Smooth muscle cell (in vitro differentiated cells): ENCODE measurements at regions not wholly inside any gene's neighbourhood (a gene's known extent, or its start where the extent isn't known, plus 50 kb on each side); places are given as distances from the start of the nearest gene placed in this dataset.

Experiments
- DNase-seq: peaks from one replicate; lab custom pipeline; 2025; ENCODE audit not compliant: unreplicated experiment; lab: John Stamatoyannopoulos, UW
- H2AFZ ChIP-seq: fragments of 200-600 bp; sonication (generic); 2 replicates; pipeline ENCODE4 v1.6.0; 2016; ENCODE audit warnings: antibody characterized with exemption, low read depth, mild to moderate bottlenecking
- H3F3A ChIP-seq: fragments of 200-600 bp; sonication (generic); 2 replicates; pipeline ENCODE4 v1.6.0; 2017; ENCODE audit warnings: antibody characterized with exemption, low read depth
- H3K27ac ChIP-seq: fragments of 200-600 bp; sonication (generic); 2 replicates; pipeline ENCODE4 v1.5.1; 2016; ENCODE audit warnings: low read depth, mild to moderate bottlenecking
- H3K27me3 ChIP-seq: fragments of 200-600 bp; sonication (generic); 2 replicates; pipeline ENCODE4 v1.6.1; 2016; ENCODE audit warnings: low read depth, mild to moderate bottlenecking
- H3K36me3 ChIP-seq: fragments of 200-600 bp; sonication (generic); 2 replicates; pipeline ENCODE4 v1.5.1; 2016; ENCODE audit warnings: low read depth
- H3K4me1 ChIP-seq: fragments of 200-600 bp; sonication (generic); 2 replicates; pipeline ENCODE4 v1.5.1; 2016; ENCODE audit warnings: low read depth
- H3K4me2 ChIP-seq: fragments of 200-600 bp; sonication (generic); 2 replicates; pipeline ENCODE4 v1.6.0; 2016; ENCODE audit warnings: mild to moderate bottlenecking
- H3K4me3 ChIP-seq: fragments of 200-600 bp; sonication (generic); 2 replicates; pipeline ENCODE4 v1.5.1; 2016; ENCODE audit warnings: mild to moderate bottlenecking
- H3K79me2 ChIP-seq: fragments of 200-600 bp; sonication (generic); 2 replicates; pipeline ENCODE4 v1.6.0; 2016; ENCODE audit warnings: low read depth, mild to moderate bottlenecking
- H3K9ac ChIP-seq: fragments of 200-600 bp; sonication (generic); 2 replicates; pipeline ENCODE4 v1.6.0; 2016; ENCODE audit warnings: low read depth
- H3K9me3 ChIP-seq: fragments of 200-600 bp; sonication (generic); replicated peaks from 2 replicates; pipeline ENCODE4 v1.5.1; 2016; ENCODE audit warnings: low read depth
- H4K20me1 ChIP-seq: fragments of 200-600 bp; sonication (generic); 2 replicates; pipeline ENCODE4 v1.6.0; 2016; ENCODE audit warnings: low read depth
- CTCF ChIP-seq: fragments of 200-600 bp; sonication (generic); IDR thresholded peaks from 2 replicates; pipeline ENCODE4 v1.5.1; 2017; ENCODE audit warnings: borderline replicate concordance, mild to moderate bottlenecking, antibody characterized with exemption; ENCODE audit not compliant: insufficient read depth, poor library complexity, severe bottlenecking
- WGBS: methylation state at CpG from one replicate; pipeline ENCODE4 v1.1.7; 2016; ENCODE audit warnings: low lambda C conversion rate; 5-methylcytosine and 5-hydroxymethylcytosine counted together

GRCh38 chr6:78611886-78612480, 255.4 kb upstream of the IRAK1BP1 start:
- H4K20me1 ChIP-seq: no peaks in the 10 kb centered on the region
- no peaks in the 10 kb centered on the region for H3K4me1 ChIP-seq
- no peaks in the 10 kb centered on the region for H3K79me2 ChIP-seq
- WGBS: 75% methylated on average over 4 of the region's 4 CpGs
- no peak overlapping the region for H3K4me2 ChIP-seq
- H3F3A ChIP-seq: no peaks in the 10 kb centered on the region
- H3K27me3 ChIP-seq: no peaks in the 10 kb centered on the region
- peak; percentile 76 for TF ChIP-seq CTCF
- H3K9ac ChIP-seq: no peak overlapping the region
- no peaks in the 10 kb centered on the region for H3K9me3 ChIP-seq
- H3K4me3 ChIP-seq: no peak overlapping the region
- DNase-seq: no peak
- H3K36me3 ChIP-seq: no peaks in the 10 kb centered on the region
- H3K27ac ChIP-seq: no peak overlapping the region
- H2AFZ ChIP-seq: no peak overlapping the region

DNA sequence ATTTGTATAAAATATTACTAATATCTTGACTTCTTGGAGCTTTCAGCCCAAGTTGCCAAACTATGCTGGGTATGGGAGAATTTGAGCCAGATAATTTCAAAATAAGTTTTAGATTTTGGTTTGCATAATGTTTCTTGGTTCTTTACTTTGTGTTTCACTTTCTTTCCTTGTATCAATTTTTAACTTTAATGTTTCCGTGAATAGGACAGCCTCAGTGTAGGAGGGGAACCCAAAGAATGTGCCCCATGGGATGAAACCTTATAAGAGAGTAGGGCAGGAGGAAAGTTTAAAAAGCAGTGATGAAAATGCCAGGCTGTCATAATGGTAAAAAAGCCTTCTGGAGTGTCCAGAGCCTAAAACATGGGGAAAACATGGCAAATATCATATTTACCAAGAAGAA, 252.4 kb upstream of the IRAK1BP1 start:
- TF ChIP-seq CTCF: no peak
- Histone ChIP-seq H4K20me1 (no peaks in the 10 kb centered on the region), H3K9ac (no peak overlapping the region), H3K79me2 (no peaks in the 10 kb centered on the region), H3K27ac (no peak overlapping the region), H3K4me3 (no peak overlapping the region), H3K36me3 (no peaks in the 10 kb centered on the region), H3K27me3 (no peaks in the 10 kb centered on the region), H2AFZ (no peak overlapping the region), H3K4me2 (no peak overlapping the region), H3F3A (no peaks in the 10 kb centered on the region), H3K4me1 (no peaks in the 10 kb centered on the region), H3K9me3 (no peaks in the 10 kb centered on the region)
- WGBS: 0% methylated on average over 1 of the region's 1 CpG
- DNase-seq: no peak

GRCh38 chr6:78615430-78615904, 251.9 kb upstream of the IRAK1BP1 start:
- WGBS: 33% methylated on average over 1 of the region's 1 CpG
- Histone ChIP-seq H3K36me3 (no peaks in the 10 kb centered on the region), H3F3A (no peaks in the 10 kb centered on the region), H3K79me2 (no peaks in the 10 kb centered on the region), H3K27ac (no peak overlapping the region), H3K4me1 (no peaks in the 10 kb centered on the region), H3K27me3 (no peaks in the 10 kb centered on the region), H3K4me3 (no peak overlapping the region), H3K4me2 (no peak overlapping the region), H4K20me1 (no peaks in the 10 kb centered on the region), H3K9ac (no peak overlapping the region), H2AFZ (no peak overlapping the region), H3K9me3 (no peaks in the 10 kb centered on the region)
- DNase-seq: no peak
- TF ChIP-seq CTCF: no peak

DNA sequence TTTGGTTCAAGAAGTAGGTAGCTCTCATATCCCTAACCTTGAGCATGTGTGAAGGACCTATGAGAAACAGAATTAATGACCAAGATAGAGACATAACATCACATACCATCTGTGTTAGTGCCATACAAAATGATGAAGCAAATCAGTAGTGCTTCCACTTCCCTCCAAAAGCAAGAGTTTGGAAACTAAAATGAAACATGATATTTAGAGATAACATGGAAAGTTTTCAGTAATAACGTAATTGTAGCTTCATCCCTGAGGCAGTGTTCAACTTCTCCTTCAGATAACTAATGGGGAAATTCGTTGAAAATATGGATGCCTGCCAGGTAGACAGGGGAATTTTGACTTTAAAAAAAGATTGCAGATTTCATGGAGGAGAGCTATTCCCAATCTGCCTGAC, 248.4 kb upstream of the IRAK1BP1 start:
- Histone ChIP-seq H3K27me3 (no peaks in the 10 kb centered on the region), H2AFZ (no peak overlapping the region), H3K9ac (no peak overlapping the region), H4K20me1 (no peaks in the 10 kb centered on the region), H3K9me3 (no peaks in the 10 kb centered on the region), H3K36me3 (no peaks in the 10 kb centered on the region), H3K4me3 (no peak overlapping the region), H3K4me2 (no peak overlapping the region), H3K79me2 (no peaks in the 10 kb centered on the region), H3F3A (no peaks in the 10 kb centered on the region), H3K4me1 (no peaks in the 10 kb centered on the region), H3K27ac (no peak overlapping the region)
- 73% methylated on average over 2 of the region's 2 CpGs for WGBS
- no peak for DNase-seq
- TF ChIP-seq CTCF: no peak
